NCI-H2107 treated with DMSO at 0.1 percent for 48 hours (cell line): ENCODE measurements at regions not wholly inside any gene's neighbourhood (a gene's known extent, or its start where the extent isn't known, plus 50 kb on each side); places are given as distances from the start of the nearest gene placed in this dataset.
"Not testable (repeated sequence)": the region's sequence is repeated elsewhere in the genome, so short reads cannot be mapped to it uniquely, and the experiment has no call there.

Experiments used
- DNase-seq: peaks from one replicate; lab custom pipeline; 2025; ENCODE audit not compliant: unreplicated experiment; lab: John Stamatoyannopoulos, UW

DNA sequence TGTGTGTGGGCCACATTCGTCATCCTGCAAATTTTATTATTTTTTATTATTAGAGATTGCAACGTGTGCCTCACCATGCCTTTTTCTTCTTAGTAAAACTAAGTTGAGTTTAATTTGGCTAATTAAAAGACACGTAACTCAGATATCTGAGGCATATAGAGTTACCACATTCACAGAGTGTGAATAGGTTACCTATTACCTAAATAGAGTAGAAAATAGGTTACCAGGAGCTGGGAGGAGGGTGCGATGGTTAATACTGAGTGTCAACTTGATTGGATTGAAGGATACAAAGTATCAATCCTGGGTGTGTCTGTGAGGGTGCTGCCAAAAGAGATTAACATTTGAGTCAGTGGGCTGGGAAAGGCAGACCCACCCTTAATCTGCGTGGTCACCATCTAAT is 116.3 kb upstream of the CARD11 start:
- DNase-seq = not testable (repeated sequence)

DNA sequence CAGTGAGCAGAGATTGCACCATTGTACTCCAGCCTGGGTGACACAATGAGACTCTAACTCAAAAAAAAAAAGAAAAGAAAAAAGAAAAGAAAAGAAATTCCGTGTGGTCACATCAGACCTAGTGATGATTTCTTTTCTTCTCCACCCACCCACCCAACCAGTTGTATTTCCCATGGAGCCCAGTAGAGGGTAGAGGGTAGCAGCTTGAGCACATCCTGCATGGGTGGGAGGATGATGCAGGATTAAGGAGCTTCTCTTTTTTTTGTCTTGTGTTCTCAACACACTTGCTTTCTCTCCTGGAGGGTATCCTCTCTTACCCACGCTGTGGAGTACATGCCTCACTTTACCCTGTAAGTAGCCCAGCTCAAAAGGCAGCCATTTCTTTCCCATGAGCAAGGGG is 118.6 kb upstream of the CARD11 start:
- no peak for DNase-seq

DNA sequence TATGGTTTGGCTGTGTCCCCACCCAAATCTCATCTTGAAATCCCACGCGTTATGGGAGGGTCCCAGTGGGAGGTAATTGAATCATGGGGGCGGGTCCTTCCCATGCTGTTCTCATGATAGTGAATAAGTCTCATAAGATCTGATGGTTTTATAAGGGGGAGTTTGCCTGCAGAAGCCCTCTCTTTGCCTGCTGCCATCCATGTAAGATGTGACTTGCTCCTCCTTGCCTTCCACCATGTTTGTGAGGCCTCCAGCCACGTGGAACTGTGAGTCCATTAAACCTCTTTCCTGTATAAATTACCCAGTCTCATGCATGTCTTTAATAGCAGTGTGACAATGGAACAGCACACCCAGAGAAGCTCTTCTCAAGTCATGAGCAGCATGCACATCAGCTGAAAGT is 119.1 kb upstream of the CARD11 start:
- not testable (repeated sequence) for DNase-seq

DNA sequence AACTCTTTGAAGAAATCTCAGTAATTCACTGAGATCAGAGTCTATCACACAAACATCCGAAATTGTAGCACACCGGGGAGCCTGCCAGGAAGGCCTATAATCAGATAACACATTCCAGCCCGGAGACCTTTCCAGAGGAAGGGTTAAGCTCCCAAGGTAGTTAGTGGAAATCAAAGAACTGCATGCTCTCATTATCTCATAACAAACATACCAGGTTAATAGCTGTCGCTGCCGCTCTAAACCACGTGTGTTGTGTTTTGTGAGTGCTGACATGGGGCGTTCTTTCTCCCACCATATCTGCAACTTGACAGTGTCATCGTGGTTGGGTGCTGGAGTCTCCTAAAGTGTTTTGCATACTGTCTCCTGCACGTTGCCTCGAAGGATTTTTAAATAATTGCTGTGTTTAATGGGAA is 120.7 kb upstream of the CARD11 start:
- DNase-seq = no peak

DNA sequence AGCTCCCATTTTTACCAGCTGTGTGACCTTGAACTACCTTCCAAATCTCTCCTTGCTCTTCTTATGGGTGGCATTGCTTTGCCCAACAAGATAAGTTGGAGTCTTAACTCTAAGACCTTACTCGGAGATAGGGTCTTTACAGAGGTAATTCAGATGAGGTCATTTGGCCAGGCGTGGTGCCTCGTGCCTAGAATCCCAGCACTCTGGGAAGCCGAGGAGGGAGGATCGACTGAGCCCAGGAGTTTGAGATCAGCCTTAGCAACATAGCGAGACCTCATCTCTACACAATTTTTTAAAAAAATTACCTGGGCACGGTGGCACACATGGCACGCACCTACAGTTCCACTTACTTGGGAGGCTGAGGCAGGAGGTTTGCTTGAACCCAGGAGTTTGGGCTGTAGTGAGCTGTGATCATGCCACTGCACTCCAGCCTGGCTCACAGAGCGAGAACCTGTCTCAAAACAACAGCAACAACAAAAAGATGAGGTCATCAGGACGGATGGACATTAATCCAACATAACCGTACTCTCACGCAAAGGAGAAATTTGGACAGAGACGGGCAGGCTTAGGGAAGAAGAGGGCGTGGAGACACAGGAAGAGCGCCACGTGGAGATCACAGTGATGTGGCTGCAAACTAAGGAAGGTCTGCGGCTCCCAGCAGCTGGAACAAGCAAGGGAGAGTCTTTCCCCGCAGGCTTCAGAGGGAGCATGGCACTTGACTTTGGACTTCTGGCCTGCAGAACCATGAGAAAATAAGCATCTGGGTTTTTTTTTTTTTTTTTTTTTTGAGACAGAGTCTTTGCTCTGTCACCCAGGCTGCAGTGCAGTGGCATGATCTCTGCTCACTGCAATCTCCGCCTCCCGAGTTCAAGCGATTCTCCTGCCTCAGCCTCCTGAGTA is 122.3 kb upstream of the CARD11 start:
- no peak for DNase-seq

DNA sequence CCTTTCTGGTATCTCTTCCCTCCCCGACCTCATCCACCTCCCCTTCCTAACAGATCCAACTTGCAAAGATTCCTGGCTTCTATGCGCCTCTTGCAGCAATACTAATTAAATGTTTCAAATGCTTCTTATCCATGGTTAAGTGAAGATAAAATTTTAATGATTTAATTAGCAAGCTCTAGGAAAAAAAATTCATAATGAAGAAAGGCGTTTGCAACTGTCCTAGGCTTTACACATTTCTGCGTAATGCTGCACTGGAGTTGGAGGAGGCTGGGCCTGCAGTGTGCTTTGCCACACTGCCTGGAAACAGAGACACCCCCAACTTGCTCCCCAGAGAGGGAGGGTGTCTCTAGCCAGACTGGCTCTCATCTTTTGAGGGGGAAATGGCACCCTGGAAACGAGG is 123.9 kb upstream of the CARD11 start:
- no peak for DNase-seq

DNA sequence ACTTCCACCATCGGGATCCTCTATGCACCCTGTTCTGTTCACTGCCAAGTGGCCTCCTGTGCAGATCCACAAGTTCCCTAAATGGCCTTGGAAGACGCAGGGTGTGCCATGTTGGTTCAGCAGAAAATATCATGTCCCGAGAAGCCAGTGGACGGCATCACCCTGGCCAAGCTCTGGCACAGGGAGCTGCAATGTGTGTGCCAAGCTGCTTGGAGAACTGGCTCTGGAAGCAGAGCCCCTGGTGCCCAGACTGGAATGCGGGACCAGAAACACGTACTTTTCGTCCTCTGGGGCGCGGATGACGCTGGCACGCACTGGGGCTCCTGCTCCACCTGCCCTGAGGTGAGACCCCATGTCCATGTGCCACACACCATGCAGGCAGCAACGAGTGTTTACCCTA is 124.7 kb upstream of the CARD11 start:
- DNase-seq = no peak

DNA sequence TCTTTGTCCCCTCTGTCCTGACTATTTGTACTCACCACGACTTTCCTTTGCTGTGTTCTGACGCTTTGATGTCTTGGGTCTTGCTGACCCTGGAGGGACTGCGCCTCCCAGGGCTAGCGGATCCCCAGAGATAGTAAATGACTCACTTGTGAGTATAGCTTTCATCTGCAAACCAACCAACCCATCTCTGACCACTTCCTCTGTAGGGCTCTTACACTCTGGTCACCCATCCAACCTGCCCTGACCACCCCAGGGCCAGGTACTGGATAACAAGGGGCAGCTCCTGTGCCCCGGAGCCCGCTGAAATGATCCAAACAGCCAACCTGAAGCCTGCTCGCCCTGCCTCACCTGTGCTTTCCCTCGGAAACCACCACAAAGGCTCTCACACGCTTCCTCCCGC is 125.2 kb upstream of the CARD11 start:
- no peak for DNase-seq

DNA sequence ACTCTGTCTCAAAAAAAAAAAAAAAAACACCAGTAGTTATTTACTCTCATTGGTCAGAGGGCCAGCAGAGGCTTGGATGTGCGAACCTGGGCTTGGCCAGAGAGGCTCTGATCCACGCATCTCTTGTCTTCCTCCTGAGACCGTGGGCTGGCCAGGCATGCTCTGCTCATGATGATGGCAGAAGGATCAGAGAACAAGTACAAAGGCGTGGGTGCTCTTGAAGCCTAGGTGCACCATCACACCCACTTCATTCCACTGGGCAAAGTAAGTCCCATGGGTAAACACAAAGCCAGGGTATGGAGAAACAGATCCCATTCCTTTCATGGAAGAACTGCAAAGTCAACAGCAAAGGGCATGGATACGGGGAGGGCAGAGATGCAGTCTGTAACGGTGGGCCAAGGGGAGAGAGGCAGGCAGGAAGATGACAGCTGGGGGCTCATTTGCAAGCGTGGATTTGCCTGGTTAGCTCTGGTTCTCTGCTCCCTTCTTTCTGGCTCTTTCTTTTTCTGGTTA is 128.2 kb upstream of the SDK1 start:
- no peak for DNase-seq

DNA sequence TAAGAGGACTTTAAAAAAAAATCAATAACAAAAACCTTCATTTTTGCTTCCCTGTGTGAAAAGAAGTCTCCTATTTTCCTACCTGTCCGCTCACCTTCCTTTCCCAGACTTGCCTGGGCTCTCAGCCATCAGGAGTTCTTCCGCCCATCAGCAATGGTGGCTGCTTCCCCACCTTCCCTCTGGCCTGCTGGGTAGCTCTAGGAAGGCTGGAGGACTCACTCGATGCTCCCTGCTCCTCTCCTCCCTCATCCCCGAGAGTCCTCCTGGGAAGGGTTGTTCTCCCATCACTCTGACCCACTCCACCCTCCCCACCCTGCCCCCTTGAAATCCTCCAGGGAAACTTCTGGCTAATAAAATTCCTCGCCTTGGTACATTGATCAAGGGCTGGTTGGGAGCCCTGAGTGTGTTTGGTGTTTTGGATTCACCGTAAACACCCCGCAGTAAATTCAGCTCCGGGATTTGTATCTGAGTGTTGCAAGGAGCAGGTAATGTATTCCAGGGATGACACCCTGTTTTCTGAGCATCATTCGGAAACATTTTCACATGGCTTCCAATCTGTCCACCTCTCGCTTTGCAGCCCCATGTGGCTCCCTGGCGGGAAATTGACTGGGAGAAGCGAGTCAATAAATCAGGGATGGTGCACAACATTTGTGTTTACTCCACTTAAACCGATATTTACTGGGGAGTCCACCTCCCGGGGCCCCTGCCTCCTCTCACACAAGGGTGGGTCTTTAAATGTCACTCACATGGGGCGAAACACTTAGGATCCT is 126.4 kb upstream of the SDK1 start:
- DNase-seq = no peak

DNA sequence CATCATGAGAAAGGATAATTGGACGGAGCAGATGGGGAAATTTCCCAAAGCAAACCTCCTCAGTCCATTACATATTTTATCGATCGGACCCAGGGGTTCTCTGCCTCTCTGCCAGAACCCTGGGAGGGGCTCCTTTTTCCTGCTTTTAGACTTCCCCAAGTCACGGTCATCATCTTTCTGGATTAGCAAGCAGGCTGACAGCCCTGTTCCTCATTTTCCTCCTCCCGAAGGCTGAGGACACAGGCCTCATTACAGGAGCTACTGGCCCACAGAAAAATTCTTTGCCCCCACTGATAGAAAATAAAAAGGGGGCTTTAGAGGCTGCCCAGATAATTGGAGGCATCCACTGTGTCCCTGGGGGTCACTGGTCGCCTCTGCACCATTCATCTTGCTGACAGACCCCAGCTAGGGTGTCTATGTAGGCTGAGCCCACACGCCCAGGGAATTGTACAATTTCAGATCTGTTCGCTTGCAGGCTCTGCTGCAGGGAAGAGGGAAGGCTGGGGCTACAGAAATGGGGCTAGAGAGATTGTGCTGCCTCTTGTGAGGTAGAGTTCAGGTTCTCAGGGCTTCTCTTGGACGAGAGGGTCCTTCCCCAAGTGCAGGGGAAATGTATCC is 125.7 kb upstream of the SDK1 start:
- no peak for DNase-seq

DNA sequence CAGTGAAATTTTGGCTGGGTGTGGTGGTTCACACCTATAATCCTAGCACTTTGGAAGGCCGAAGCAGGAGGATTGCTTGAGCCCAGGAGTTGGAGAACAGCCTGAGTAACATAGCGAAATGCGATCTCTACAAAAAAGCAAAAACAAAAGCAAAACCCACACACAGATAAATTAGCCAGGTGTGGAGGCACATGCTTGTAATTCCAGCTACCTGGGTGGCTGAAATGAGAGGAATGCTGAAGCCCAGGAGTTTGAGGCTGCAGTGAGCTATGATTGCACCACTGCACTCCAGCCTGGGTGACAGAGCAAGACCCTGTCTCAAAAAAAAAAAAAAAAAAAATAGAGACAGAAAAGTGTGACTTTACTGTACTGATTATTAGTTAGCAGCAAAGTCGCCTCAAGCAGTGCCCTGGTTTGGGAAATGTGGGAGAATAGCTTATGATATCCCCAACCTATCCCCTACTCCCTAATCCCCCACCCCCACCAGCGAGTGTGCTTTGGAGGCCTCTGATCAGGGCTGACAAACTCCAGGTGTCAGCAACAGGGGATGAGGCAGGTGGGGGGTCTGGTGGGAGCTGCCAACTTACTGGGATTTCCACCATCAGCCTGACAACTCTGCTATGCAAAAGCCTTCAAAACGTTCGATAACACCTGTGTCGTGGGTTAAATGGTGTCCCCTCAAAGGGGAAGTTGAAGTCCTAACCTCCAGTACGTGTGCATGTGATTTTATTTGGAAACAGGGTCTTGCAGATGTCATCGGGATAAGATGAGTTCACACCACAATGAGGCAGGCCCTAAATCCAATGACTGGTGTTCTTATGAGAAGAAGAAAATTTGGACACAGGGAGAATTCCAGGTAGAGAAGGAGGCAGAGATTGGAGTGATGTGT is 124.7 kb upstream of the SDK1 start:
- no peak for DNase-seq

DNA sequence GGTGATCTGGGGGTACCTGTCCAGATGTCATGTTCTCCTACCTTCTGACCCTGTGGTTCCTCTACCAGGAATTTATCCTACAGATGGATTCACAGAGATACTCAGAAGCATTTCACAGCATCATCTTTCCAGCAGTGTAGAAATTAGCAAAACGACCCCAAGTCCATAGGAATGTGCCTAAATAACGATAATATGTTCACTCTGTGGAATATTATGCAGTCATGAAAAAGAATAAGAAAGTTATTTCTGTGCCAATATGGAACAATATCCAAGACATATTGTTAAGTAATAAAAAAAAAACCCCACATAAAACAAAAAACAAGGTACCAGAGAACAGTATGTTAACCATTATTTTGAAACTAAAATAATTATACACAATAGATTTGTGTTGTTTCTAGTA is 123.8 kb upstream of the SDK1 start:
- DNase-seq = no peak

DNA sequence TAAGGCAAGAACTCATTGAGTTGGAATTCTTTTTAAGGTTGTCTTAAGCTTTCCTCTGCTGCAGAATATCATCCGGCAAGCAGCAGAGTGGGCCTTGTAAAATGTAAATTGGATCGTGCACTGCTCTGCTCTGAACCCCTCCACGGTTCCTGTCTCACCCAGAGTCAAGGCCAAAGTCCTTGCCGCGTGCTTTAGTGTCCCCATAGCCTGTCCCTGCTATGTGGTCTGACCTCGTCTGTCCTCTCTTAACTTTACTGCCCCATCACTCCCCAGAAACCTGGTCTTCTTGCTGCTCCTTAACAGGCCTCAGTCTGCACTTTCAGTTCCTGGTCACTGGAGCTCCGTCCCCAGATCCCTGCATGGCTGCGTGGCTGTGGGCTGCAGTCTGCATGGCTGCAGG is 121.6 kb upstream of the SDK1 start:
- DNase-seq = no peak

DNA sequence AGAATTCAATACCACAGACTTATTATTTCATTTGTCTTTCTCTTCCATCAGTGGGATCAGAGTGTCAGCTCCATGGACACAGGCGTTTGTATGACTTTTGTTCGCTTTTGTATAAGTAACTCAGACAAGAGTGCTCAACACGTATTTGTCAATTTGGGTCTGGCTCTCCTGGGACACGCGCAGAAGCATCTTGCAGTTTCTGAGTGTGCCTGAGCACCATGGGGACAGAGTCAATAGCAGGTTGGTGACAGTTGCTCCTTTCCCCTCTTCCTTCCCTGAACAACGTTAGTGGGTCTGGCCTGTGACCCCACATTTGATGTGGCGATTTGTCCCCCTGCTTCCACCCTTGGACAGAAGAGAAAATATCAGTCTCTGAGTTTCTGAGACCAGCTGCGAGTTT is 120.4 kb upstream of the SDK1 start:
- DNase-seq = no peak

DNA sequence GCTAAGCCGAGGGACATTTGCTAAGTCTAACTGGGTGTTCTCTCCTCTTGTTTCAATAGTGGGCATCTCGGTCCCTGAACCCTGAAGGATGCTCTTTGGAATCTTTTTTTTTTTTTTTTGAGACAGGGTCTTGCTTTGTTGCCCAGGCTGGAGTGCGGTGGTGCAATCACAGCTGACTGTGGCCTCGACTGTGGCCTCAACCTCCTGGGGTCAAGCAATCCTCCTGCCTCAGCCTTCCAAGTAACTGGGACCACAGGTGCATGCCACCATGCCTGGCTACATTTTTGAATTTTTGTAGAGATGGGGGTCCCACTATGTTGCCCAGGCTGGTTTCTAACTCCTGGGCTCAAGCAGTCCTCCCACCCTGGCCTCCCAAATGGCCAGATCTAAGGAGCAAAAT is 119.0 kb upstream of the SDK1 start:
- DNase-seq = not testable (repeated sequence)

DNA sequence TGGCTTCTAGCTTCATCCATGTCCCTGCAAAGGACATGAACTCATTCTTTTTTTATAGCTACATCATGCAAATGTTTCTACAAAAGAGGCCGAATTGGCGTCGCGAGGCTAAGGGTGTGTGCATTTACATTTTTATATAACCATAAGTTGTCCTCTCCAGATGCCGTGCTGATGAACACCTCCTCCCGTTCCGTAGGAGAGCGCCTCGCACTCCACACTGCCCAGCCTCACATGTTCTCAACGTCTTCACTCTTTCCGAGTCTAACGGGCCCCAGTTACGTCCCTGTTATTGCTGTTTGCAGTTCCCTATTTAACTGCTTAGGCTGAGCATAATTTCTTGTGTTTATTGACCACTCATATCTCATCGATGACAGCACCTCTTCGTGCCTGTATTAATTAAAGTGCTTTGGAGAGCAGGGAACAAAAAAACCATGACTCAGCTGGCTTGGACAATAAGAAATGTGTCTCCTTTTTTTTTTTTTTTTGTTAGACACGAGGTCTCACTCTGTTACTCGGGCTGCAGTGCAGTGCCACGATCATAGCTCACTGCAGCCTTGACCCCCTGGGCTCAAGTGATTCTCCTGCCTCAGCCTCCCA is 113.5 kb upstream of the SDK1 start:
- no peak for DNase-seq

DNA sequence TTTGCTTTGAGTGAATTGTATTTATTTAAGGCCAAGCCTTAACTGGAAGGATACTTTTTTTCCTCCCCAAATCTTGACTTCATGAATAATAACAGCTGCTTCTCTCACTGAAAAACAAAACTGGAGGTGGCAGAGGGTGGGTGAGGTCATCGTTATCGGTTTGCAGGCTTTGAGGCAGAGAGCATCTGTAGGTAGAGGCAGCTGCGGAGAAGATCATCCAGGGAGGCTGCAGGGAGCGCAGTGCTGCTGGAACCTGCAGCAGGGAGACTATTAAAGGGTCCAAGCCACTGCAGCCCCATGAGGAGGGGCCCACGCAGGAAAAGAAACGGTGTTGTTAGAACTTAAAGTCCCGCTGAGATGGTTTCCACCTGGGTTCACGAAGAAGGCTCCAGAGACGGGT is 112.1 kb upstream of the SDK1 start:
- DNase-seq = peak; percentile 7

DNA sequence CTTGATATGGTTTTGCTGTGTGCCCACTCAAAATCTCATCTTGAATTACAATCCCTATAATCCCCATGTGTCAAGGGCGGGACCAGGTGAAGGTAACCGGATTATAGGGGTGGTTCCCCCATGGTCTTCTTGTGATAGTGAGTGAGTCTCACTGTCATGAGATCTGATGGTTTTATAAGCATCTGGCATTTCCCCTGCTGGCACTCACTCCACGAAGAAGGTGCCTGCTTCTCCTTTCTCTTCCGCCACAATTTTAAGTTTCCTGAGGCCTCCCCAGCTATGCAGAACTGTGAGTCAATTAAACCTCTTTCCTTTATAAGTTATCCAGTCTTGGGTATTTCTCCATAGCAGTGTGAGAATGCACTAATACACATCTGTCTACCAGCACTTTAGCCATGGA is 109.5 kb upstream of the SDK1 start:
- DNase-seq = no peak

DNA sequence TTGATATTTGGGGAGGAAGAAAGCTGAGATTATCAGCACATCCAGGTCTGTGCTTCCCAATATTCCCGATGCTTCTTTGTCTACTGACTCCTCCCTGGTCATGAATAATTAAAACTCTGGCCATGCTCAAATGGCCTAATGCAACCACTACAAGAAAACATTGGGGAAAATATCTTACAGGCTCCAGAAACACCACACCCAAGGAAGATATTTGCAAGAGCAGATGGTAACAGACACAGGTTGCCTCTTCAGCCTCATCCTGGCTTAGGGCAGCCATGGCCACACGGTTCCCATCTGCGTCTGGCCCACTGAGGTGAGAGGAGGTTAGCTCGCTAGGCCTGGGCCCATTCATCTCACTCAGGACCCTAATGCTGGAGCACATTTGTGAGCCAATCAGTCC is 108.4 kb upstream of the SDK1 start:
- DNase-seq = no peak
